COLO829 (cell line): ENCODE measurements at regions not wholly inside any gene's neighbourhood (a gene's known extent, or its start where the extent isn't known, plus 50 kb on each side); places are given as distances from the start of the nearest gene placed in this dataset.
"Not testable (repeated sequence)": the region's sequence is repeated elsewhere in the genome, so short reads cannot be mapped to it uniquely, and the experiment has no call there.

Experiments used
- DNase-seq: peaks from one replicate; pipeline ENCODE4 v3.0.0; 2012; ENCODE audit warnings: low spot score

DNA sequence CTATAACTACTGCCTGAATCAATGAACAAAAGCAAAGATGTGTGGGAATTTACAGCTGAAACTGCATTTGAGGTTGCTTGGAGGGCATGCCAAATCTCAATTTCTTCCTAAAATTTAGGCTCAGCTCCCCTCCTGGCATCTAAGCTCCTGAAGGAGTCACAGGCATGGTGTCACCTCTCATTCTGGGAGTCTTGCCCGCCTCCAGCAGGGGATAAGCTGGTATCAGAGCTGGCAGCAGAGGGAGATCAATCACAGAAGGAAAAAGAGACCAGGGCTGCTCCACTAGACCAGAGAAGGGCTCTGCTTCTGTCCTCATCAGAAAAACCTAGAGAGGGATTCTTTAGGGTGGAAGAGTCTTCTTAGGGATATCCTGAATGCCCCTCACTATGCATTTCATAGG, 150.4 kb upstream of the SLC6A11 start:
- DNase-seq = no peak

- DNase-seq = no peak
Observed at GRCh38 chr3:10666621-10667020, 149.4 kb upstream of the SLC6A11 start.

DNA sequence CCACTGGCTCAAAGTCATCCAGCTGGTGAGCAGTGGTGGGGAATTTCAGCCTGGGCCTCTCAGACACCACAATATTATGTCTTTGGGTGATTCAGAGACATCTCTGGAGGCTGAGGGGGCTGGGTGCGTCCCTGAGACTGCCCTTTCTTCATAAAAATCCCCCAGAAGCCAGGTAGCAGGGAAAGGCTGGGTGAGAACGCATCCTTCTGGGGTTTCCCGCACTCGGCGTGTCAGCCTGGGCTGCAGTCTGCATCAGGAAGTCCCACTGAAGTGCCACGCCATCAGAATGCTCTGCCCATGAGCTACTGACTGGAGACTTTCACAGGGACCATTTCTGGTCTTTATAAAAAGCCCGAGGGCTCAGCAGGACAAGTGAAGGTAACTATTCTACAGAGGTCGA, 148.8 kb upstream of the SLC6A11 start:
- no peak for DNase-seq

DNA sequence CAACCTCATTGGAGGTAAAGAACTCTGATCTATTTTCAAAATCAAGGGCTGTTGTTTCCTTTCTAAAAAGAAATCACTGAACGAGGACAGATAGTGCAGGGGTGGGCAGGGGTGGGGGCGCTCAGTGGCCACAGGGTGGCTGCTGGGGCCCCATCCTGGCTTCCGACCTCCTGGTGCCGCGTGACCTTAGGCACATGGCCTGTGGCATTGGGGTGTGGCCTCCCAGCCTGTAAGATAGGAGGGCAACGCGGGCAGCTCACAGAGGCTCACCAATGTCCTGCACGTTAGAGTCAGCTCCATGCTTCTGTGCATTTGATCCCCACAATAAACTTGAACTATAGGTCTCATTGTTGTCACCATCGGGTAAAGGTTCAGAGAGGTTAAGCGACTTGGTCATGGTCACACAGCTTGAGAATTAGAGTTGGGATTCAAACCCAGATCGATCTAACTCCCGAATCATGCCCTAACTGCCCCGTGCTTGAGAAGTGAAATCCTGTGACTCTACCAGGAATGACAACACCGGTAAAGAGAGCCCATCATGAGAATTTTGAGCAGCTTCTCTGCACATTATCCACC, 148.0 kb upstream of the SLC6A11 start:
- no peak for DNase-seq

DNA sequence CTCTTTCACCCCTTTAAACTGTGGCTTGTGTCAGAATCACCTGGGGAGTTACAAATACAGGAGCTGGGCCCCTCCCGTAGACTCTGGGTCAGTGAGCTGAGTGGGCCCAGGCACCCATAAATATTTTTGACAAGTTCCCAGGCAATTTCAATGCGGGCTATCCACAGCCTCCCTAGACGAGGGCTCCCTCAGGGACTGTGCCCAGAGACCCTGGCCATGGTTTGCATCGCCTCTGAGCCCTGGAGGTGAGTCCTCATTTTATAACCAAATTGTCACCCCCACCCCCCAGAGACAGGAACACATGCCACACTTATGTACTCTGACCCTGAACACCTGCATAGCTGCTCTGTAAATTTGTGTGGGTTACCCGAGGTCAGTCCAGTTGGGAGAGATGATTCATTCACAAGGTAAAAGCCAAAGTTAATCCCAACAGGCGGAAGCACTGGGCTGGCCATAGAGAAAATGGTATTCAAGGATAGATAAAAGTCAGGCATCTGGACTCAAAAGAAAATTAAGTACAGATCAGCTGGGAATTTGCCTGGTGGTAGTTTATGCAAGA, 146.5 kb upstream of the SLC6A11 start:
- no peak for DNase-seq

DNA sequence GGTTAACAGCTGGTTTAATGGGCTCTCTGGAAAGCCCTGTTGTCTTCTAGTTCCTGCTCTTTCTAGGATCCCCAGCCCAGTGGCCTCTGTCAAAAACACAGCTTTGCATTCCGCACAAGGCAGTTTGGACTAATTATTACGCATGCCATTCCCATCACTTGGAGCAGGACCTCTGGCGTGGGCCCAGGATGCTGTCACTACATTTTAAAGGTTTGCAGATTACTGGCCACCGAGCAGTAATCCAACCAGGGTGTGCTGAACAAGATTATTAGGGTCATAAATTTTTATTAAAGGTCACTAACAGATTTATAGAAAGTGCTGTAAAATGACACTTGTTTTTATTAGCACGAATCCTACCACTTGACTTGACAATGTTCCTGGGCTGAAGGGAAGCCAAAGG, 143.6 kb upstream of the SLC6A11 start:
- DNase-seq = no peak

DNA sequence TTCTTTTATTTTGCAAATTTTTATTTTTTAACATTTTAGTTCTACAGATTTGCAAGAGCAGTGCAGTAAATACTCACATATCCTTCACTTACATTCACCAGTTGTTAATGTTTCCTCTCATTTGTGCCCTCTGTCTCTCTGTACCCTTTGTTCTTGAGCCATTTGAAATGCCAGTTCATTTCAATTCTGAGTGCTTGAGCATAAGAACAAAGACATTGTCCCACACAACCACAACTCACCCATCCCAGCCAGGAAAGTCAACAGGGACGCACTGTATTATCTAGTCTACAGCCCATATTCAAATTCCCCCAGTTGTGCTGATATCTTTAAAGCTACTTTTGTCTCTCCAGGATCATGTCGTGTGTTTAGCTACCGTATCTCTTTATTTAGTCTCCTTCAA, 141.4 kb upstream of the SLC6A11 start:
- DNase-seq = no peak

DNA sequence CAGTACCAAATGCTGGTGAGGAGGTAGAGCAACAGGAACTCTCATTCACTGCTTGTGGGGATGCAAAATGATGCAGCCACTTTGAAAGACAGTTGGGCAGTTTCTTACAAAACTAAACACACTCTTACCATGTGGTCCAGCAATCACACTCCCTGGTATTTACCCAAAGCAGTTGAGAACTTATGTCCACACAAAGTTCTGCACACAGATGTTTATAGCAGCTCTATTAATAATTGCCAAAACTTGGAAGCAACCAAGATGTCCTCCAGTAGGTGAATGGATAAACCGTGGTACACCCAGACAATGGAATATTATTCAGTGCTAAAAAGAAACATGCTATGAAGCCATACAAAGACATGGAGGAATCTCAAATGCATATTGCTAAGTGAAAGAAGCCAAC, 139.1 kb upstream of the SLC6A11 start:
- DNase-seq = no peak

- no peak for DNase-seq
Observed at GRCh38 chr3:10678796-10679376, 137.1 kb upstream of the SLC6A11 start.

GRCh38 chr3:10680796-10681195, 135.2 kb upstream of the SLC6A11 start:
- no peak for DNase-seq

DNA sequence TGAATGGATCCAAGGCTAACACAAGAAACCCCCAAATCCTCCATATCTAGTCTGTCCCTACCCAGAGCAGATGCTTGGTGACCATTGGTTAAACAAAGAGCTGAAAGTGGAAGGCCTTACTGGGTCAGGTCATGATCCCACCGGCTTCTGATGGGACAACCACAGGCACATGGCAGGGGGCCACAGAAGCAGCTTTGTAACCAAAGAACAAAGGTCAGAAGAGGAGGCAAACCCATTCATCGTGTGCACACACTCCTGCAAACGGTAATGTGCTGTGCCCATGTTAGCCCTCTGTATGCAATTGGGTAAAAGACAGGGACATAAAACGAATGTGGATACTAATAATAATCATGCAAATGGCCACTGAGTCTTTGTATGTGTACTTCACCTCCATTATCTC, 133.3 kb upstream of the SLC6A11 start:
- DNase-seq = no peak

GRCh38 chr3:10683106-10683505, 132.9 kb upstream of the SLC6A11 start:
- no peak for DNase-seq

DNA sequence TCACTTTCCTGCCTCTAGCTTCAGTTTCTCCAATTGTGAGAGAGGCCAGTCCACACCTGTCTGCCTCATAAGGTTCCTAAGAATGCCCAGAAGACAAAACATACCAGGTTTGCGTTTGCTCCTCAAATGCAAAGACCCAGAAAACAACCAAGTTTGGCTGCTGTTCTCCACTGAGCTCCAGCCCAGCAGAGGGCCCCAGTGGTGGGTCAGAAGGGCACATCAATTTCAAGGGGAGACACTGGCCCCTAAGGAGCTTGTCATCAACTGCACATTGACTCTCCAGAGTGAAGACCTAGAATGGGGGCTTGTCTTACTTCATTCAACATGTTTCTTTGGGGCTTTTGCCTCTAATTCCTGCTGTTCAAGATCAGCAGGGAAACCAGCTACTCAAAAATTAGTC, 127.9 kb upstream of the SLC6A11 start:
- DNase-seq = no peak

DNA sequence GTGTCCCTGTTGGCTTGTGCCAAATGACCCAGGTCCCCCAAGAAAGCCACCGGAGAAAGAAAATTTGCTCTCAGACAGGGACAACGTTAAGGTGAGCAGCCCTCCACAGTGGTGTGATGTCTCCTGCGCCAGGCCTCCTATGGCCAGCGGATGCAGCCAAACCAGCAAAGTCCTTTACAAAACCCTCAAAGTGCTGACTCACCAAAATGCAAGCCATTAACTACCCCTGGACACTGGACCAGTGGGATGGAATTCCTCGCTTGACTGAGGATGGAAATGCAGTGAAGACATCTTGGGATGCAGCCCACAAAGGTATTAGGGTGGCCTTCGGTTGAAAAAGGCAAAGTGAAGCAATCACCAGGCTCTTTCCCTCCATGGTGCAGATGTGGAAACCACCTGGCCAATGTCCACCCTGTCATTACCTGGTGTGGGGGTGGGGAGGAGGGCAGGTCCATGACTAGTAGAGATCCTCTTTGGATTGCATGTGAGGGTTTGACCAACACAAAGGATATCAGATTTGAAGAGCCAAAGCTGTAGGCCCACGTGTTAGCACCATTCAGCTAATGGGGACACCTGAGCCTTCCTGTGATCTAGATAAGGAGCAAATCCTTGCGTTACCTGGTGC, 127.4 kb upstream of the SLC6A11 start:
- DNase-seq = no peak

GRCh38 chr3:10692039-10692622, 123.9 kb upstream of the SLC6A11 start:
- no peak for DNase-seq

DNA sequence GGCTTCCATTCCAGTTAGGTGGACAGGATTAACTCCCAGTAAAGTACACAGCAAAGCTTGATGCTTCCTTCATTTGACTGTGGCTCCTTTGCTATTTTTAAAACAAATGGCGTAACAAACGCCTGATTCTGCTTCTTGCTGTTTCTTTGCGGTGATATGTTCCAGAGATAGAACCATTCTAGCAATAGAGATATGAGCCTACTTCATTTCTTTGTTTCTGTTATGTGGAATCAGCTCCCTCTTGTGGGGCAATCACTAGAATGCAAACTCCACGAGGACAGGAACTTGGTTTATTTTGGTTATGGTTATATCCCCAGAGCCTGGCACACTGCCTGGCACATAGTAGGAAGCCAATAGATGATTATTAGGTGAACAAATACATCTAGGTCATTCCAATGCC, 122.6 kb upstream of the SLC6A11 start:
- DNase-seq = no peak

DNA sequence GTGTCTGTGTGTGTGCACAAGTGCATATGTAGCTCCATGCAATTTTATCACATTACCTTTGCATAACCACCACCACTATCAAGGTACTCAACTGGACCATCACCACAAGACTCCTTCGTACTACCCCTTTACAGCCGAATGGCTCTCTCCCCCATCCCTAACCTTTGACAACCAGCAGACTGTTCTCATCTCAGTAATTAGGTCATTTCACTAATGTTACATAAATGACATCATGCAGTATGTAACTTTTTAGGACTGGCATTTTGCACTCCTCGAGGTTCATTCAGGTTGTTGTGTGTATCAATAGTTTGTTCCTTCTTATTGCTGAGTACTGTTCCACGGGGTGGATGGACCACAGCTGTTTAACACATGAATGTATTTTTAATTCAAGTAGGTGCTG, 121.8 kb upstream of the SLC6A11 start:
- no peak for DNase-seq

DNA sequence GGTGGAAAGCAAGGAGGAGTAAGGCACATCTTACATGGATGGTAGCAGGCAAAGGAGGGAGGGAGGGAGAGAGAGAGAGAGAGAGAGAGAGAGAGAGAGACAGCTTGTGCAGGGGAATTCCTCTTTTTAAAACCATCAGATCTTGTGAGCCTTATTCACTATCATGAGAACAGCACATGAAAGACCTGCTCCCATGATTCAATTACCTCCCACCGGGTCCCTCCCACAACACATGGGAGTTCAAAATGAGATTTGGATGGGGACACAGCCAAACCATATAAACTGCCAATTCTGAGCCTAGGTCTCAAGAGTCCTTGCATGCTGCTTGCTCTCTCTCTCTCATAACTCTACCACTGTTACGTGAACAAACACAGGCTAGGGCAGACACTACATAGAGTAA, 120.8 kb upstream of the SLC6A11 start:
- not testable (repeated sequence) for DNase-seq

GRCh38 chr3:10695595-10696285, 120.3 kb upstream of the SLC6A11 start:
- DNase-seq = no peak

DNA sequence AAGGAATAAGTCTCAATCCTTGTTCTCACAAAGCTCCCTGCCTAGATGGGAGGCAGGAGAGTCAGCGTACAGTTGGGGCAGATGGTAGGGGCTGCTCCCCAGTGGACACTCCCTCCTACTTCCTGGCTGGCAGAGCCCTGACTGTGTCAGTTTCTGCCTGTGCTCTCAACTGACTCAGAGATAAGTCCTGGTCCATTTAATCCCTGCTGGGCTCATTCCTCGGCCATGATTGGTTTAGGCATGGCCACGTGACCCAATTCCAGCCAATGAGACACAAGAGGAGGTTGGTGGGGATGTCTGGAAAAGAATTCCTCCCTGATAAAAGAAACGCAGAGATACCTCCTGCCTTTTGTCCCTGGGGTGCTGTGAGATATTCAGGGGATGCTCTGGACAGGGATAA, 118.1 kb upstream of the SLC6A11 start:
- DNase-seq = no peak

GRCh38 chr3:10700821-10701220, 115.2 kb upstream of the SLC6A11 start:
- no peak for DNase-seq

GRCh38 chr3:10702961-10703740, 112.9 kb upstream of the SLC6A11 start:
- DNase-seq = peak; percentile 9
